AG04449 (cell line): ENCODE measurements at regions not wholly inside any gene's neighbourhood (a gene's known extent, or its start where the extent isn't known, plus 50 kb on each side); places are given as distances from the start of the nearest gene placed in this dataset.

Experiments used
- CTCF ChIA-PET: fragments of 350-600 bp; formaldehyde crosslinking; extraction: SDS; loops from one replicate; lab custom pipeline; 2021; ENCODE audit warnings: antibody characterized with exemption; lab: Yijun Ruan, JAX
- POLR2A ChIA-PET: fragments of 400-600, 350-600 bp; formaldehyde crosslinking; extraction: SDS; loops from one replicate; lab custom pipeline; 2020; ENCODE audit warnings: antibody characterized with exemption, inconsistent platforms; lab: Yijun Ruan, JAX
- DNase-seq: peaks from one replicate; pipeline ENCODE4 v3.0.0-alpha.2; 2010; ENCODE audit warnings: low read depth, low spot score
- H3K4me3 ChIP-seq: 2 replicates; pipeline ENCODE4 v1.5.1; 2011; ENCODE audit warnings: low read depth, mild to moderate bottlenecking, control low read depth, low read length
- TF ChIP-seq, protein P1 (sequence below): IDR thresholded peaks from one replicate; pipeline ENCODE4 v1.5.1; 2011; ENCODE audit warnings: mild to moderate bottlenecking, moderate library complexity, low read length, control low read depth, inconsistent platforms; ENCODE audit not compliant: insufficient read depth; ENCODE audit errors: missing control alignments

DNA sequence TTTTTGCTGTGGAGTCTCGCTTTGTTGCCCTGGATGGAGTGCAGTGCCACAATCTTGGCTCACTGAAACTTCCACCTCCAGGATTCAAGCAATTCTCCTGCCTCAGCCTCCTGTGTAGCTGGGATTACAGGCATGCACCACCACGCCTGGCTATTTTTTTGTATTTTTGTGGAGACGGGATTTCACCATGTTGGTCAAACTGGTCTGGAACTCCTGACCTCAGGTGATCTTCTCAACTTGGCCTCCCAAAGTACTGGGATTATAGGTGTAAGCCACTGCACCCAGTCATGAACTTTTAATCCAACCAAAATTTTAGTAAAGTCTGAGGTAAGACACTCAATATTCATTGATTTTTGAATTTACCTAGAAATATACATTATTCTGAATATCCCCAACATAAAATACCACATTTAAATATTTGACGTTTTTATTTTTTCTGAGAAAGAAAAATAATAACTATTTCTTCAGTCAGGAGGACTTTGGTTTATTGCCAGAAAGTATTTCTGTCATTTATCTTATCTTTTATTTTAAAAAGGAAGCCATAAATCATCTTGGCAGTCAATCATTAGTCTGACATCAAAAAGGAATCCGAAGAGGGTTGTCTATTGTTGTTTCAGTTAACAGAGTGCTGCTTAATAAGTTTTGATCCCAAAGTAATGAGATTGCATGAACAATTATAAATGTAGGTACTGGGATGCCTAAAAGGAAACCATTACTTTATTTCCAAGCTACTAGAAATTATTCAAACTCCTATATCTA is 102.2 kb upstream of the GRIA4 start:
- H3K4me3 ChIP-seq = no peak overlapping the region
- ChIA-PET POLR2A (no interaction called here), CTCF (no interaction called here)
- no peak for DNase-seq
- TF ChIP-seq, protein P1, sequence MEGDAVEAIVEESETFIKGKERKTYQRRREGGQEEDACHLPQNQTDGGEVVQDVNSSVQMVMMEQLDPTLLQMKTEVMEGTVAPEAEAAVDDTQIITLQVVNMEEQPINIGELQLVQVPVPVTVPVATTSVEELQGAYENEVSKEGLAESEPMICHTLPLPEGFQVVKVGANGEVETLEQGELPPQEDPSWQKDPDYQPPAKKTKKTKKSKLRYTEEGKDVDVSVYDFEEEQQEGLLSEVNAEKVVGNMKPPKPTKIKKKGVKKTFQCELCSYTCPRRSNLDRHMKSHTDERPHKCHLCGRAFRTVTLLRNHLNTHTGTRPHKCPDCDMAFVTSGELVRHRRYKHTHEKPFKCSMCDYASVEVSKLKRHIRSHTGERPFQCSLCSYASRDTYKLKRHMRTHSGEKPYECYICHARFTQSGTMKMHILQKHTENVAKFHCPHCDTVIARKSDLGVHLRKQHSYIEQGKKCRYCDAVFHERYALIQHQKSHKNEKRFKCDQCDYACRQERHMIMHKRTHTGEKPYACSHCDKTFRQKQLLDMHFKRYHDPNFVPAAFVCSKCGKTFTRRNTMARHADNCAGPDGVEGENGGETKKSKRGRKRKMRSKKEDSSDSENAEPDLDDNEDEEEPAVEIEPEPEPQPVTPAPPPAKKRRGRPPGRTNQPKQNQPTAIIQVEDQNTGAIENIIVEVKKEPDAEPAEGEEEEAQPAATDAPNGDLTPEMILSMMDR = no peak

DNA sequence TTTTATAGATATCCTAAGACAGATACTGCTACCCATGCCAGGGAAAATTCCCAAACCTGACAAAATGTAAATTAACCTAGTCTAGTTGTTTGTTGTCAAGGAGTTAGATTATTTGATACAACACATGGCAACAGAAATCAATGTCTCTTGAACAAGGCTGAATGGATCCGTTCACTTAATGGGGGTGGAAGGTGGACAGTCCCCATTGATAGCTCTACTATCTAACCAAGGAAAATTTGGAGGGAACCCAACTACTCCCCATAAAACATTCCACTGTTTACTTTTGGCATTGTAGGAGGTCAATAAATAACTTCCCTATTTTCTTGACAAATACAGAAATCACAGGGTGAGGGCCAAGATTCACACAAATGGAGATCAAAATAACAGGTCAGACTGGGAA is 117.9 kb upstream of the GRIA4 start:
- H3K4me3 ChIP-seq = no peak overlapping the region
- ChIA-PET CTCF (no interaction called here), POLR2A (no interaction called here)
- no peak for DNase-seq
- TF ChIP-seq, protein P1 = no peak

DNA sequence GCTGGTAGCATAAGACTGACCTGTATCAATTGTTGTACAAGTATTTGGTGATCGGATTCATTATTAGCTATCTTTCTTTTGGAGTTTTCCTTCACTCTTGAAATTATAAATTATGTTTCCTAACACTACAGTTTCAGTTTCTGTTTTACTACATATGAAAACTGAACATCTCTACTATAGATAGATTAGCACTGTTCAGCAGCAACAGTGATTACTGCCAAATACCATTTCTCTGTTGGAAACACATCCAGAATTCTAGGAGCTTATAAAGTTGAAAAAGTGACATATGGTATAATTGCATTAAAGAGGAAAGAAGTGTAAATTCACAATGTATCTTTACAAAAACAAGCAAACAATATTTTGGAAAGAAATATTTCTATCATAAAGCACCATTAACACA is 118.5 kb upstream of the GRIA4 start:
- CTCF ChIA-PET = no interaction called here
- H3K4me3 ChIP-seq = no peak overlapping the region
- POLR2A ChIA-PET = no interaction called here
- no peak for DNase-seq
- TF ChIP-seq, protein P1 = no peak

DNA sequence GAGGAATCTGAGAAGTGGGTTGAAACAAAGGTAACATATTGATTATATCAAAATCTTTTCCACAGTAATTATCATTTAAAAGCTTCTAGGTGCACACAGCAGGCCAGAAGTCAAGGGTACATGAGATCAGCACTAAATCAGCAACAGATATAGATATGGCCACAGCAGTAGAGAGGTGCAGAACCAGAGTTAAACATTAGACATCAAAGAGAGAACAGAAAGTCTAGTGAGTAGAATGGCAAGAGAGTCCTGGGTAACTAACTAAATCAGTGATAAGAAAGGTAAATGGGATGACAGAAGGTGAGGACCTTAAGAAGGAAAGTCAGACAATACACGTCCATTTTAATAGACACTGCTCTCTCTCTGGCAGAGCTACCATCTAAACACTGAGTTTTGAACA is 119.5 kb upstream of the GRIA4 start:
- no peak for DNase-seq
- ChIA-PET CTCF (no interaction called here), POLR2A (no interaction called here)
- H3K4me3 ChIP-seq = no peak overlapping the region
- TF ChIP-seq, protein P1 = no peak

DNA sequence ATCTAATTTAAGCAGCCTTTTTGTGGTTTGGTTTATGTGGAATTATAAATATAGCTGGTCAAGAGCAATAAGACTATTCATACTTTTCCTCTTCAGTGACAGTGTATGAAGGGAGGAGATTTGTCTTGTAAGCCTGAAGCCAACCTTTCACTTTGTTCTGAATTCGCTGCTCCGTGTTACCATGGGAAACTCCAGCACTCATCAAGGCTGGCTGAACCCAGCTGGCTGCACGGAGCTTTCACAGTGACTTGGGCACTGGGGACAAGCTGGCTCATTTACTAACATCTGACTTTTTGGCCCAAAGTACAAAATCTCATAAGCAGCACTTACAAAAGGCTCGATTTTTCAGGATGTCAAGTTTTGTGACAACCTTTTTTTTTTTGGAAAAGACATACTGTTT is 120.4 kb upstream of the GRIA4 start:
- ChIA-PET CTCF (no interaction called here), POLR2A (no interaction called here)
- H3K4me3 ChIP-seq = no peak overlapping the region
- TF ChIP-seq, protein P1 = no peak
- no peak for DNase-seq

DNA sequence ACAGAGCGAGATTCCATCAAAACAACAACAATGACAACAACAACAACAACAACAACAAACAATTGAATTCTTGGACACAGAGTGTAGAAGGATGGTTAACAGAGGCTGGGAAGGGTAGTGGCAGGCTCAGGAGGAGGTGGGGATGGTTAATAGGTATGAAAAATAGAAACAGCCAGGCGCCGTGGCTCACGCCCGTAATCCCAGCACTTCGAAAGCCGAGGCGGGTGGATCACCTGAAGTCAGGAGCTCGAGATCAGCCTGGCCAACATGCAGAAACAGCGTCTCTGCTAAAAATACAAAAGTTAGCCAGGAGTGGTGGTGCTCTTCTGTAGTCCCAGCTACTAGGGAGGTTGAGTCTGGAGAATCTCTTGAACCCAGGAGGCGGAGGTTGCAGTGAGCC is 122.9 kb upstream of the GRIA4 start:
- POLR2A ChIA-PET = no interaction called here
- no peak overlapping the region for H3K4me3 ChIP-seq
- no peak for DNase-seq
- CTCF ChIA-PET = no interaction called here
- TF ChIP-seq, protein P1 = no peak
